HG03103 (cell line): ENCODE measurements at regions not wholly inside any gene's neighbourhood (a gene's known extent, or its start where the extent isn't known, plus 50 kb on each side); places are given as distances from the start of the nearest gene placed in this dataset.

Experiments
- ATAC-seq: cut with Tn5 transposase; IDR thresholded peaks from one replicate; pipeline ENCODE4 v1.9.1; 2021; ENCODE audit warnings: low read depth; ENCODE audit not compliant: unreplicated experiment

DNA sequence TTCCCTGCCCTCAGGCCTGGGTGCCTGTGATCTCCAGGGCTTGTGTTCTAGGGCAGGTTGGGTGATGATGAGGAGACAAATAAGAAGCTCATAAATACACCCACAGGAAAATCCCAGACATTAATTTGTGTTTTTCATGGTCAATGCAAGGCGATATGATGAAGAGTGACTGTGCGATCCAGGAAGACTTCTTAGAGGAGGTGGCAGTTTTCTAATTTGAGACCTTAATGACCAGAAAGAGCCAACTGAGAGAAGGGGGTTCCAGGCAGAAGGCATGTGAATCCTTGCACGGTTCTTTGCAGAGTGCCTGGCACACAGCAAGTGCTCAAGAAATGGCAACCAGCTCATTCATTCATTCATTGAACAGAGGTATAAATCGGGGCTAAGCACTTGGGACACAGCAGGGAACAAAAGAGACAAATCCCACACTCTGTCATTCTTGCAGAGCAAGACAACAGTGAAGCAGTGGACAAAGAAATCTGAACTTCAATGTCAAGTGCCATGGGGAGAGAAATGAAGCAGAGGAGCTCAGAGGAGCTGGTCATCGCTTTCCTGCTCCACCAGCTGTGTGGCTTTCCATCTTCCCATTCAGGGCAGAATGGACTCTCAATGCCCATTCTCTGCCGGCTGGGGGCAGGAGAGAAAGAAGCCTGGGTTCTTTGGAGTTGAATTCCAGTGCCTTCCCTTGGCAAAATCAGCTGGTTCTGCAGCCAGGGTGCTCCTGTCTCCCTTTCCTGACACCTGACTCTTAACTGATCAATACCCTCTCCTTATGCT lies 128.3 kb downstream of the AACS start:
- no peak for ATAC-seq

GRCh38 chr12:125194163-125194773 lies 129.0 kb downstream of the AACS start:
- no peak for ATAC-seq

DNA sequence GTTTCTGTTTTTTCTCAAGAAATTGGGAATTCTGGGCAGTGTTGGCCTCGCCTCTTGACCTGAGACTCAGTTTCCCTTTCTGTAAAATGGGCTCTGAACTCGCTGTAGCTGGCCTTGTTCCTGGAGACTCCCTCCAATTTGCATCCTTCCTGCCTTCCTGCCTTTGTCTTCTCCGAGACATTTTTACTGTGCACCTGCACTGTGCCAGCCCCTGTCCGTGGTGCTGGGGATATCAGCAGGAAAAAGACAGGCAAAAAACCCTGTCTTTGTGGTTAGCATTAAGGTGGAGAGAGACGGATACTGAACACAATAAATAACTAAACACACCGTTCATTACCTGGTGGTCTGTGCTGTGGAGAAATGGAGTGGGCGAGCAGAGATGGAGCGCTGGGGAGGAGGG lies 129.8 kb downstream of the AACS start:
- no peak for ATAC-seq

- ATAC-seq, result no peak
Observed at GRCh38 chr12:125197326-125197725, 132.1 kb downstream of the AACS start.

- ATAC-seq, result no peak
Observed at GRCh38 chr12:125198652-125199051, 133.4 kb downstream of the AACS start.

DNA sequence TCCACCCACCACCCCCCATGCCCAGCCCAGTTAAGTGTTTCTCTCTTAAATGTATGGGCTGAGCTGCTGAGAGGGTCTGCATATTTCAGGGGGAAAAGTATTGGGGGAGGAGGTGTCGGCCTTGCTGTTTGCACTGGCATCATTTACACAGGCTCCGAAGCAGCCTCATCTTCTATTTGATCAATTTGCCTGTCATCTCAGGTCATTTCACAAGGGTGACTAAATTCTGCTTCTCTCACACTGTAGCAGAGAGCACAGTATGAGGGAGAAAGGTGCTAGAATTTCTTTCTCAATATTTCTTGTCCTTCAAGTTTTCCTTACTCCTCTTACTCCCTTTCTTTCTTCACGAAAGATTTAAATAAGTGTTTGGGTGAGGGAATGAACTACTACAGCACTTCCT lies 135.9 kb downstream of the AACS start:
- no peak for ATAC-seq

- no peak for ATAC-seq
Observed at GRCh38 chr12:125201940-125202339, 136.7 kb downstream of the AACS start.

GRCh38 chr12:125202421-125202820 lies 137.2 kb downstream of the AACS start:
- no peak for ATAC-seq

DNA sequence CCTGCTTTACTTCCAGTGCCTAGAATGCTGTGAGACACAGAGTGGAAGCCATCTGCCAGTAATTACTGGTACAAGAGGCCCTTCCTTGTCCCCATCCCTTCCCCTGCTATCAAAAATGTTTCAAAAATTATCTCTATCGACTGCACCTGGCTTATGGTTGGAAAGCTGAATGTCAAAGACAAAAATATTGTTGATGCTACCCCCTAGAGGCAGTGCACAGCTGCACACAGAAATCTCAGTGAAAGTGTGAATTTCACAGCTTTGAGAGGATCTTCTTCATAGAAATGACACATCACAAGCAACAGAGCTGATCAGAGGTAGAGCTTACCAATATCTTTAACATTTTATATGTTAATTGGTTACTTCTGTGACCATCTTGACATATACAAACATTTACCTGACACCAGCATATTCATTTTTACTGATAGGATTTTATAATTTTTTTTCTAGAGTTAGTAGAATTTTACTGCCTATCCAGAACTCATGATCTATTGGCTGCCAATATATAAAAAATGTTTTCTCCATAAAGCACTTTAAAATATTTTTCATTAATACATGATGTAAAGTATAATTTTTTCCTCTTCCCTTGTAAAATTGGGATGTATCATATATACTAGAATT lies 138.0 kb downstream of the AACS start:
- ATAC-seq, result no peak

DNA sequence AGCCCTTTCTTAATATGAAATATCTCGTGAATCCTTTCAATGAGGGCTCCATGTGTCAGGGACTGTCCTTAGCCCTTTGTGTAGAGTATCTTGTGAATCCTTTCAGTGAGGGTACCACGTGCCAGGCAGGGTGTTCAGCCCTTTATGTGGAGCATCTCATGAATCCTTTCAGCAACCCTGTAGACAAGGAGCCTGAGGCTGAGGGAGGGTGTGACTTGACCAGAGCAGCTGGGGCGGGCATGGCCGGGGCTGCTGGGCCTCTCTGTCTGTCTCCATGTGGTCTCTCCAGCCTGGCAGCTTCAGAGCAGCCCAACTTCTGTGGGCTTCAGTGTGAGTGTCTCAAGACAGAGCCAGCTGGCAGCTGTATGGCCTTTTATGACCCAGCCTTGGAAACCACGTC lies 140.2 kb downstream of the AACS start:
- ATAC-seq, result no peak

DNA sequence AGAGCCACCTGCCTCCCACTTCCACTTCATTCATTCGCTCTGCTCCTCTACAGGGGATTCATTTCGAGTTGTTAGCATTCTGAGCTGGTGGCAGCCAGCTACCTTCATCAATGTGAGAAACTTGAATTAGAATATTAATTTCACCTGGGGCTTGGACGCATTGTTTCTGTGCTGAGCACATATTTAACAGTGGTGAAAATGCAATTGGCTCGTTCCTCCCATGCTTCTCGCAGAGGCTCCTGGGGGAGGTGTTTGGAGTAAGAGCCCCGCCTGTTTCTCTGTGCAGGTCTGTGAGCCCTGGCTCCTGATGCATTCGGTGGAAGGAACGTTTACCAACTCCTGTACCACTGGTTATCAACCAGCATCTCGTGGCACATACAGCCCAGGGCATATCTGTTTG lies 141.5 kb downstream of the AACS start:
- ATAC-seq, result no peak

DNA sequence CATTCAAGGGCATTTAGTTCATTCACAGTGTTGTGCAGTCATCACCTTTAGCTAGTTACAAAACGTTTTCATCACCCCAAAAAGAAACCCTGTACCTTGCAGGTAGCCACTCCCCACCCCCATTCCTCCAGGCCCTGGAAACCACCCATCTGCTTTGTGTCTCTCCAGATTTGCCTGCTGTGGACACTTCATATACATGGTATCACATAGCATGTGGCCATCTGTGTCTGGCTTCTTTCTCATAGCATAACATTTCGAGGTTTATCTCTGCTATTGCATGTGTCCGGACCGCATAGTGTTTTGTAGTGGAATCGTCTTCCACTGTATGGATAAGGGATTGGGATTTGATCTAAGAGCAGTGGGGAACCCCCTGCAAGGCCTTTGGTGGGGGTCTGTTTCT lies 143.1 kb downstream of the AACS start:
- ATAC-seq, result no peak

DNA sequence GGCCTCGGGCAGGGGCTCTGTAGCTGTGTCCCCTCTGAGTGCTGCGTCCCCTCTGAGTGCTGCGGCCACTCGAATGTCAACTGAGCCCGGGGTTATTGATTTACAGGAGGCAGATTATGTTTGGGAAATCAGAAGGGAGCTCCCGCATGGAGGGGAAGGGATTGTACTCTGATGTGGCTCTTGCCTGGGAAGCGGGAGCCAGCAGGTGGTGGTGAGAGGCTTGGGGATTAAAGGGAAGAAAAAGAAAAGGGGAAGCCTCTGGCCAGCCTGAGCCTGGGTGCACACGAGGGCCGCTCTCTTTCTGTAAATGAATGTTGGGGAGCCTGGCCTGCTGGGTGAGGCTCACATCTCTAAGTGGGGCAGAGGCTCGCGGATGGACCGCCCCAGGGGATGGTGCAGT lies 143.7 kb downstream of the AACS start:
- no peak for ATAC-seq

DNA sequence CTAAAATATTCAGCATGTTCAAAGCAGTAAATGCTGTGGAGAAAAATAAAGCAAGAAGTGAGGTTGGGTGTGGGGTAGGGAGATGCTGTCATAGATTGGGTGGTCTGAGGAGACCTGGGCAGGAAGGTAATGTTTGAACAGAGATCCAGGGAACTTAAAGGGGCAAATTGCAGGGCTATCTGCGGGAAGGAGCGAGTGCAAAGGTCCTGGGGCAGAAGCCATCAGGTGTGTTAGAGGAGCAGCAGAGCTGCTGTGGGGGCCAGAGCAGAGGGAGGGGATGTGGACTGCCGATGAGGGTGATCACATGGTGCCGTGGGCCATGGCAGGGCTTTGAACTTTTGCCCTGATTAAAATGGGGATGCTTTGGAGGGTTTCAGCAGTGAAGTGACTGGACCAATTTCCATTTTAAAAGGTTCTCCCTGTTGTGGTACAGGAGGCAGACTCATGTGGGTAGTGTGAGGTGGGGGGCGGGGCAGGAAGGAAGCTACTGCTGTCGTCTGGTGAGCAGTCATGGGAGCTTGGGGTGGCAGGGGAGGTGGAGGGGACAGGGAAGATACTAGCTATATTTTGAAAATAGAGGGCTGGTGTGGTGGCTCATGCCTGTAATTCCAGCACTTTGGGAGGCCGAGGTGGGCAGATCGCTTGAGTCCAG lies 145.0 kb downstream of the AACS start:
- ATAC-seq, result no peak

GRCh38 chr12:125211464-125211863 lies 146.2 kb downstream of the AACS start:
- ATAC-seq, result no peak

DNA sequence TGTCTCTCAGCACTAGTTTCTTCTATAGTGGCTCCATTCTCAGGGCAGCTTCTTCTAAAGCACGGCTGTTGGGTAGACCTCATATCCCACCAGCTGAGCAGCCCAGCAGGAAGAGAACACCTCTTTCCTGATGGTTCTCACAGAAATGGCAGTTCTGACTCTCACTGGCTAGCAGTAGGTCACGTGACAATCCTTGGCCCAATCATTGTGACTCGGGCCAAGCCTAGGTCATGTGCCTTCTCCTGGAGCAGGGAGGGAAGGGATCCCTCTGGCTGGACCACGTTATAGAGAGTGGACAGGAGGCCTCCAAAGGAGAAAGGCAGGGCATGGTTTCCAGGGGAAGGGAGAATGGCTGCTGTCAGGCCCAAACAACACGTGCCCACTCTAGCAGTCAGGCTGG lies 149.1 kb downstream of the AACS start:
- ATAC-seq, result no peak

- ATAC-seq, result no peak
Observed at GRCh38 chr12:125216756-125217155, 151.5 kb downstream of the AACS start.

- ATAC-seq, result no peak
Observed at GRCh38 chr12:125217308-125217707, 152.1 kb downstream of the AACS start.

DNA sequence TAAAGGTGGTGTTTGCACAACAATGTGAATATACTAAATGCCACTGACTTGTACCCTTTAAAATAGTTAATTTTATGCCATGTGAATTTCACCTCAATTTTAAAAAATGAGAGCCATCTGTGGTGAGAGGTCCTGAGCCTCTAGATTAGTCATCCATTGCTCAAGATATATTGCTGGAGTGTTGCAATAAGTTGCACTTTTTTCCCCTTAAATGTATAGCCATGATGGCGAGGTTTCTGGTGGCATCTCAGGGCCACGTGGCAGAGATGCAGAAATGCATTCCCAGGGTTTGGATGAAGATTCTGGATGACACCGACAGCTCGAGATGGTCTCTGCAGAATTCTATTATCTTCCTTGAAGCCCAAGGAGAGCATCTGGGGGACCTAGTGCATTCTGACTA lies 153.7 kb downstream of the AACS start:
- ATAC-seq, result no peak

- ATAC-seq, result no peak
Observed at GRCh38 chr12:125220404-125221273, 155.4 kb downstream of the AACS start.

- ATAC-seq, result no peak
Observed at GRCh38 chr12:125221602-125222001, 156.4 kb downstream of the AACS start.
